H1 (cell line): ENCODE measurements at regions not wholly inside any gene's neighbourhood (a gene's known extent, or its start where the extent isn't known, plus 50 kb on each side); places are given as distances from the start of the nearest gene placed in this dataset.

Experiments used
- CHD1 ChIP-seq: IDR thresholded peaks from 2 replicates; pipeline ENCODE4 v1.6.1; 2012; ENCODE audit warnings: low read depth, low read length, improper control_type of control experiment
- CTCF ChIP-seq, 3 experiments: IDR thresholded peaks; 1 replicate in 2 of 3; 2 replicates in 1 of 3; pipeline versions ENCODE4 v1.5.1 to v1.6.1; 2011; ENCODE audit warnings: low read length in 3 of 3, mild to moderate bottlenecking in 3 of 3, inconsistent platforms in 2 of 3, low read depth in 1 of 3, moderate library complexity in 1 of 3; ENCODE audit not compliant: insufficient read depth in 1 of 3; ENCODE audit errors: control extremely low read depth in 1 of 3

GRCh38 chr11:115990004-115990447, 485.8 kb upstream of the CADM1 start:
- TF ChIP-seq CHD1 (no peak), CTCF (IDR thresholded peaks at IDR 0.05; ENCODE audit: control extremely low read depth in 1 of 3, insufficient read depth in 1 of 3, low read depth in 1 of 3, low read length in 3 of 3) (peak; percentile 86 to 97 (median 96))
